Osteoblast (primary cell): ENCODE measurements at regions not wholly inside any gene's neighbourhood (a gene's known extent, or its start where the extent isn't known, plus 50 kb on each side); places are given as distances from the start of the nearest gene placed in this dataset.
A peak's percentile ranks its signal among the peaks of the same experiment; 100 is the strongest.

Experiments
- DNase-seq: peaks from one replicate; pipeline ENCODE4 v3.0.0; 2011; ENCODE audit warnings: low spot score, mixed read lengths; ENCODE audit not compliant: insufficient read length; ENCODE audit errors: missing footprints
- H2AFZ ChIP-seq: 2 replicates; pipeline ENCODE4 v1.6.0; 2011; ENCODE audit warnings: mild to moderate bottlenecking, low read length
- H3K27ac ChIP-seq: 2 replicates; pipeline ENCODE4 v1.5.1; 2011; ENCODE audit warnings: mild to moderate bottlenecking, low read depth, low read length, moderate library complexity
- H3K27me3 ChIP-seq: 2 replicates; pipeline ENCODE4 v1.6.0; 2012; ENCODE audit warnings: mild to moderate bottlenecking, control low read depth, inconsistent platforms, low read length, moderate library complexity; ENCODE audit not compliant: insufficient read depth
- H3K36me3 ChIP-seq: 2 replicates; pipeline ENCODE4 v1.5.1; 2011; ENCODE audit warnings: mild to moderate bottlenecking, low read length, control low read depth, moderate library complexity; ENCODE audit not compliant: insufficient read depth
- H3K4me1 ChIP-seq: 2 replicates; pipeline ENCODE4 v1.5.1; 2011; ENCODE audit warnings: mild to moderate bottlenecking, low read length, control low read depth, moderate library complexity; ENCODE audit not compliant: insufficient read depth
- H3K4me2 ChIP-seq: 2 replicates; pipeline ENCODE4 v1.6.0; 2011; ENCODE audit warnings: mild to moderate bottlenecking, low read length; ENCODE audit not compliant: insufficient read depth
- H3K4me3 ChIP-seq: fragments of 200-600 bp; sonication (generic); 3 replicates; pipeline ENCODE4 v1.5.1; 2012; ENCODE audit warnings: mild to moderate bottlenecking, low read length, inconsistent platforms; ENCODE audit not compliant: insufficient read depth
- H3K79me2 ChIP-seq: 2 replicates; pipeline ENCODE4 v1.6.0; 2012; ENCODE audit warnings: mild to moderate bottlenecking, low read length, control low read depth, inconsistent platforms; ENCODE audit not compliant: insufficient read depth
- H3K9me3 ChIP-seq: 2 replicates; pipeline ENCODE4 v1.5.1; 2011; ENCODE audit warnings: low read depth, low read length, control low read depth
- H4K20me1 ChIP-seq: 2 replicates; pipeline ENCODE4 v1.6.0; 2012; ENCODE audit warnings: mild to moderate bottlenecking, low read length, control low read depth; ENCODE audit not compliant: insufficient read depth
- TF ChIP-seq, protein P1 (sequence below): IDR thresholded peaks from 2 replicates; pipeline ENCODE4 v1.5.1; 2011; ENCODE audit warnings: mild to moderate bottlenecking, low read depth, low read length, moderate library complexity; ENCODE audit errors: extremely low read depth

DNA sequence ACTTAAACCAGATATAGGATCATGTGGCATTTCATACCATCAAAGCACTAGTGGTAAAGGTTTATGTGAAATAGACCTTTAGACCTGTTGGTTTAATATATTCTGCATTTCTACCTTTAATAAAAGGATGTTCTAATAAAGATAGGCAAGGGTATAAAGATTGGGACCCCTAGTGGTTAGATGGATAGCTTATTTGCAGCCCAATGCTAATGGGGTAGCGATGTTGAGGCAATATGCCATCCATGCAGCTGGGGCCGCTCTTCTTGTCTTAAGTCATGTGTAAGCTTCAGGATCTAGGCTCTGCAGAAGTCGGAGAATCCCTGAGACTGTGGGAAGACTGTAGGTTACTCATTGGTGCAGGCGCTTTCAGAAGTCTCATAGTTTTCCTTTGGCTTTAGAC is 114.9 kb downstream of the ICOS start:
- Histone ChIP-seq H3K27ac (no peak overlapping the region), H3K4me3 (no peak overlapping the region), H3K27me3 (peaks cover 4% of the 10 kb centered on the region), H3K9me3 (no peaks in the 10 kb centered on the region), H3K4me2 (no peak overlapping the region), H2AFZ (no peak overlapping the region), H3K79me2 (no peaks in the 10 kb centered on the region), H4K20me1 (no peaks in the 10 kb centered on the region), H3K36me3 (no peaks in the 10 kb centered on the region), H3K4me1 (no peaks in the 10 kb centered on the region)
- TF ChIP-seq, protein P1, sequence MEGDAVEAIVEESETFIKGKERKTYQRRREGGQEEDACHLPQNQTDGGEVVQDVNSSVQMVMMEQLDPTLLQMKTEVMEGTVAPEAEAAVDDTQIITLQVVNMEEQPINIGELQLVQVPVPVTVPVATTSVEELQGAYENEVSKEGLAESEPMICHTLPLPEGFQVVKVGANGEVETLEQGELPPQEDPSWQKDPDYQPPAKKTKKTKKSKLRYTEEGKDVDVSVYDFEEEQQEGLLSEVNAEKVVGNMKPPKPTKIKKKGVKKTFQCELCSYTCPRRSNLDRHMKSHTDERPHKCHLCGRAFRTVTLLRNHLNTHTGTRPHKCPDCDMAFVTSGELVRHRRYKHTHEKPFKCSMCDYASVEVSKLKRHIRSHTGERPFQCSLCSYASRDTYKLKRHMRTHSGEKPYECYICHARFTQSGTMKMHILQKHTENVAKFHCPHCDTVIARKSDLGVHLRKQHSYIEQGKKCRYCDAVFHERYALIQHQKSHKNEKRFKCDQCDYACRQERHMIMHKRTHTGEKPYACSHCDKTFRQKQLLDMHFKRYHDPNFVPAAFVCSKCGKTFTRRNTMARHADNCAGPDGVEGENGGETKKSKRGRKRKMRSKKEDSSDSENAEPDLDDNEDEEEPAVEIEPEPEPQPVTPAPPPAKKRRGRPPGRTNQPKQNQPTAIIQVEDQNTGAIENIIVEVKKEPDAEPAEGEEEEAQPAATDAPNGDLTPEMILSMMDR: peak; percentile 34
- DNase-seq: no peak

GRCh38 chr2:204051984-204052556 is 115.5 kb downstream of the ICOS start:
- no peak overlapping the region for H2AFZ ChIP-seq
- H3K4me3 ChIP-seq: no peak overlapping the region
- no peaks in the 10 kb centered on the region for H4K20me1 ChIP-seq
- no peaks in the 10 kb centered on the region for H3K9me3 ChIP-seq
- no peak overlapping the region for H3K4me2 ChIP-seq
- TF ChIP-seq, protein P1: no peak
- no peak for DNase-seq
- H3K36me3 ChIP-seq: no peaks in the 10 kb centered on the region
- H3K27me3 ChIP-seq: peaks cover 4% of the 10 kb centered on the region
- H3K4me1 ChIP-seq: no peaks in the 10 kb centered on the region
- no peak overlapping the region for H3K27ac ChIP-seq
- H3K79me2 ChIP-seq: no peaks in the 10 kb centered on the region

DNA sequence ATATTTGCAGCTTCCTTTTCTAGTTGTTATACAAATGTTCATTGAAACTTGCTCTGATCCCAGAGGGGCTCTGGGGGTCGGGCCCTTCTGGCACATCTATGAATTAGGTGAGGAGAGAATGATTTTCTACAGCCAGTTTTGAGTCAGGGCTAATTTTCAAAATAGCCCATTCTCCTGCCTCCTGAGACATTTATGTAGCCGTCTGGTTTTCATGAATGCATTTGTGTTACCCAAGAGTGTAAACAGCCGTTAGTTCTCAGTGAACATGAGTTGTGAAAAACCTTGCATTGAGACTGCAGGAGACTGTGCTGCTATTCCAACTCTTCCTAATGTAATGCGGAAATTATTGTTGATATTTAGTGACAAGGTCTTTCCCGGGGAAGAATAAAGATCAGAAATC is 122.5 kb downstream of the ICOS start:
- no peaks in the 10 kb centered on the region for H3K9me3 ChIP-seq
- DNase-seq: no peak
- H4K20me1 ChIP-seq: no peaks in the 10 kb centered on the region
- H3K27ac ChIP-seq: no peak overlapping the region
- TF ChIP-seq, protein P1: no peak
- no peaks in the 10 kb centered on the region for H3K4me1 ChIP-seq
- no peak overlapping the region for H3K4me3 ChIP-seq
- H3K36me3 ChIP-seq: no peaks in the 10 kb centered on the region
- H3K27me3 ChIP-seq: no peaks in the 10 kb centered on the region
- no peak overlapping the region for H3K4me2 ChIP-seq
- no peaks in the 10 kb centered on the region for H3K79me2 ChIP-seq
- H2AFZ ChIP-seq: no peak overlapping the region

DNA sequence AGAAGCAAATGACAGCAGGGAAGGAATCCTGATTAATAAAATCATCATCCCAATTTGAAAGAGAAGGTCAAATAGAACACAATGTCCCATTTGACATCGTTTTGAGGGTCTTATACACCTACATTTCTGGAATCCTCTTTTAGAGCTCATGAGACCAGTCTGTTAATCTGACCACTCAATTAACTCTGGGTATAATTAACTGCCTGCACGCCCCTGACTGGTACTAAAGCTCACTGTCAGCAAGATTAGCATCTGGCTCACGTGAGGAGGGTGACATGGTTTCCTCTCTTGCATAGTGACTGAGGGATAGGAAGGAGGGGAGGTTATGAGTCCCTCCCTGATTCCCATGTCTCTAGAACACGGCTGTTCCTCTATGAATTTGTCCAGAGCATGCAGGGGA is 124.3 kb downstream of the ICOS start:
- no peaks in the 10 kb centered on the region for H4K20me1 ChIP-seq
- TF ChIP-seq, protein P1: no peak
- H3K79me2 ChIP-seq: no peaks in the 10 kb centered on the region
- H2AFZ ChIP-seq: no peak overlapping the region
- H3K27me3 ChIP-seq: no peaks in the 10 kb centered on the region
- H3K36me3 ChIP-seq: no peaks in the 10 kb centered on the region
- no peak overlapping the region for H3K4me3 ChIP-seq
- H3K9me3 ChIP-seq: no peaks in the 10 kb centered on the region
- H3K27ac ChIP-seq: no peak overlapping the region
- DNase-seq: peak; percentile 32
- no peaks in the 10 kb centered on the region for H3K4me1 ChIP-seq
- no peak overlapping the region for H3K4me2 ChIP-seq
